ENCODE measurements at regions not wholly inside any gene's neighbourhood (a gene's known extent, or its start where the extent isn't known, plus 50 kb on each side); places are given as distances from the start of the nearest gene placed in this dataset.
"Not testable (repeated sequence)": the region's sequence is repeated elsewhere in the genome, so short reads cannot be mapped to it uniquely, and the experiment has no call there.

- not testable (repeated sequence) for DNase-seq (ENCODE audit: low read depth)
Observed at GRCh38 chr10:33007731-33008381, 49.8 kb upstream of the ITGB1 start.

Measured in activated T-helper 1 cell treated with Interleukin-2 at 50 U/mL for 16 hours (primary cell).